A549 (cell line): ENCODE measurements at regions not wholly inside any gene's neighbourhood (a gene's known extent, or its start where the extent isn't known, plus 50 kb on each side); places are given as distances from the start of the nearest gene placed in this dataset.

Source experiments
- ATAC-seq, 2 experiments: fragments of 200-7000 bp in 1 of 2; fragments of >200 bp in 1 of 2; cut with Nextera tagmentation in 1 of 2; cut with Tn5 transposase in 1 of 2; 3 replicates each; pipeline versions ENCODE4 v1.8.0 to v1.9.1; 2018 to 2020; ENCODE audit warnings: mild to moderate bottlenecking in 1 of 2, moderate library complexity in 1 of 2
- CTCF ChIA-PET: fragments of 300-600 bp; sonication (Branson Sonifier 250); formaldehyde crosslinking; extraction: SDS; loops from one replicate; lab custom pipeline; 2021; ENCODE audit warnings: antibody characterized with exemption, inconsistent platforms; lab: Yijun Ruan, JAX
- POLR2A ChIA-PET: fragments of 350-600 bp; formaldehyde crosslinking; extraction: SDS; loops from one replicate; lab custom pipeline; 2021; ENCODE audit warnings: antibody characterized with exemption, inconsistent platforms; lab: Yijun Ruan, JAX
- DNase-seq, 2 experiments: peaks; one replicate each; pipeline versions ENCODE4 v3.0.0 to v3.0.0-alpha.2; 2011 to 2016; ENCODE audit warnings: low read depth in 1 of 2, low spot score in 1 of 2
- FAIRE-seq: peaks from 2 replicates; lab custom pipeline; 2011; peaks lifted over from hg19 to GRCh38; lab: Jason Lieb, UNC
- H3K27ac ChIP-seq, 2 experiments: fragments of >200 bp; sonication (Bioruptor Twin); formaldehyde crosslinking; 3 replicates each; pipeline ENCODE4 v1.5.1; 2016 to 2017
- H3K4me1 ChIP-seq: fragments of >200 bp; sonication (Bioruptor Twin); formaldehyde crosslinking; 3 replicates; pipeline ENCODE4 v1.6.1; 2016
- H3K4me2 ChIP-seq: fragments of >200 bp; sonication (Bioruptor Twin); formaldehyde crosslinking; 3 replicates; pipeline ENCODE4 v1.6.1; 2016
- H3K4me3 ChIP-seq: fragments of >200 bp; sonication (Bioruptor Twin); formaldehyde crosslinking; 3 replicates; pipeline ENCODE4 v1.5.1; 2016
- H3K9me3 ChIP-seq: fragments of >200 bp; sonication (Bioruptor Twin); formaldehyde crosslinking; 3 replicates; pipeline ENCODE4 v1.6.1; 2016
- CHD2 ChIP-seq: fragments of 150-350 bp; IDR thresholded peaks from 2 replicates; pipeline ENCODE4 v1.6.1; 2014; ENCODE audit warnings: low read length; ENCODE audit not compliant: partially characterized antibody
- ELK1 ChIP-seq: fragments of 150-350 bp; IDR thresholded peaks from 2 replicates; pipeline ENCODE4 v1.6.1; 2014; ENCODE audit warnings: low read depth, mild to moderate bottlenecking, low read length
- ESRRA ChIP-seq: fragments of 150-350 bp; IDR thresholded peaks from 2 replicates; pipeline ENCODE4 v1.6.1; 2014; ENCODE audit warnings: mild to moderate bottlenecking, low read length, borderline replicate concordance
- FOSB ChIP-seq: fragments of 250-450 bp; sonication (Bioruptor Pico); IDR thresholded peaks from 2 replicates; pipeline ENCODE4 v1.5.0; 2020; ENCODE audit warnings: mild to moderate bottlenecking, moderate library complexity
- HEYL ChIP-seq: fragments of 250-450 bp; sonication (Bioruptor Pico); IDR thresholded peaks from 2 replicates; pipeline ENCODE4 v1.8.0; 2021; ENCODE audit warnings: mild to moderate bottlenecking, moderate library complexity
- HOXA7 ChIP-seq: fragments of 250-450 bp; sonication (Bioruptor Pico); IDR thresholded peaks from 2 replicates; pipeline ENCODE4 v1.5.0; 2020; ENCODE audit warnings: mild to moderate bottlenecking, moderate library complexity
- HOXB13 ChIP-seq: fragments of 250-450 bp; sonication (Bioruptor Pico); IDR thresholded peaks from 2 replicates; pipeline ENCODE4 v1.5.0; 2020; ENCODE audit warnings: low read depth, mild to moderate bottlenecking, moderate library complexity
- HOXB5 ChIP-seq: fragments of 250-450 bp; sonication (Bioruptor Pico); IDR thresholded peaks from 2 replicates; pipeline ENCODE4 v1.5.0; 2020; ENCODE audit warnings: mild to moderate bottlenecking, moderate library complexity
- MAX ChIP-seq: IDR thresholded peaks from 2 replicates; pipeline ENCODE4 v1.6.1; 2012
- MAZ ChIP-seq: fragments of 150-350 bp; IDR thresholded peaks from 2 replicates; pipeline ENCODE4 v1.6.1; 2014; ENCODE audit warnings: antibody characterized with exemption, low read depth, low read length, borderline replicate concordance
- POLR2AphosphoS2 ChIP-seq: conservative IDR thresholded peaks from 2 replicates; pipeline ENCODE4 v1.6.1; 2012; ENCODE audit warnings: low read length, improper control_type of control experiment, inconsistent platforms
- RARB ChIP-seq: fragments of 250-450 bp; sonication (Bioruptor Pico); IDR thresholded peaks from 2 replicates; pipeline ENCODE4 v1.8.0; 2021; ENCODE audit warnings: mild to moderate bottlenecking, moderate library complexity
- RFX5 ChIP-seq: fragments of 450-650 bp; IDR thresholded peaks from 2 replicates; pipeline ENCODE4 v1.7.1; 2014; ENCODE audit warnings: antibody characterized with exemption, mild to moderate bottlenecking, moderate library complexity
- SMC3 ChIP-seq: fragments of >200 bp; sonication (Bioruptor Twin); formaldehyde crosslinking; IDR thresholded peaks from 3 replicates; pipeline ENCODE4 v1.6.1; 2018; ENCODE audit warnings: inconsistent platforms
- TFCP2L1 ChIP-seq: fragments of 250-450 bp; sonication (Bioruptor Pico); IDR thresholded peaks from 2 replicates; pipeline ENCODE4 v1.5.0; 2021; ENCODE audit warnings: mild to moderate bottlenecking
- TP53 ChIP-seq: fragments of 250-450 bp; sonication (Bioruptor Pico); IDR thresholded peaks from 2 replicates; pipeline ENCODE4 v1.5.0; 2021; ENCODE audit warnings: mild to moderate bottlenecking, moderate library complexity
- USF2 ChIP-seq: fragments of 450-650 bp; IDR thresholded peaks from 2 replicates; pipeline ENCODE4 v1.6.1; 2014; ENCODE audit warnings: antibody characterized with exemption
- ZNF302 ChIP-seq: fragments of 250-450 bp; sonication (Bioruptor Pico); IDR thresholded peaks from 2 replicates; pipeline ENCODE4 v1.9.0; 2021; ENCODE audit warnings: inconsistent platforms, mild to moderate bottlenecking, moderate library complexity
- WGBS: methylation state at CpG from one replicate; pipeline ENCODE4 v1.1.6; 2017; ENCODE audit errors: missing lambda C conversion rate; 5-methylcytosine and 5-hydroxymethylcytosine counted together
- TF ChIP-seq, protein P1 (sequence below): fragments of >200 bp; sonication (Bioruptor Twin); formaldehyde crosslinking; IDR thresholded peaks from 3 replicates; pipeline ENCODE4 v1.5.1; 2016
- TF ChIP-seq, protein P2 (sequence below): IDR thresholded peaks from 2 replicates; pipeline ENCODE4 v1.6.1; 2012
- TF ChIP-seq, protein P3 (sequence below): fragments of 250-450 bp; sonication (Bioruptor Pico); IDR thresholded peaks from 2 replicates; pipeline ENCODE4 v1.5.0; 2020; ENCODE audit warnings: low read depth, mild to moderate bottlenecking, moderate library complexity

- TF ChIP-seq ELK1: no peak
- TF ChIP-seq SMC3: no peak
- no peak for TF ChIP-seq RFX5
- TF ChIP-seq POLR2AphosphoS2: no peak
- TF ChIP-seq HOXB5 (CRISPR knock-in tag): no peak
- no peak for TF ChIP-seq HOXA7
- no peak for TF ChIP-seq FOSB (CRISPR knock-in tag)
- TF ChIP-seq, protein P1, sequence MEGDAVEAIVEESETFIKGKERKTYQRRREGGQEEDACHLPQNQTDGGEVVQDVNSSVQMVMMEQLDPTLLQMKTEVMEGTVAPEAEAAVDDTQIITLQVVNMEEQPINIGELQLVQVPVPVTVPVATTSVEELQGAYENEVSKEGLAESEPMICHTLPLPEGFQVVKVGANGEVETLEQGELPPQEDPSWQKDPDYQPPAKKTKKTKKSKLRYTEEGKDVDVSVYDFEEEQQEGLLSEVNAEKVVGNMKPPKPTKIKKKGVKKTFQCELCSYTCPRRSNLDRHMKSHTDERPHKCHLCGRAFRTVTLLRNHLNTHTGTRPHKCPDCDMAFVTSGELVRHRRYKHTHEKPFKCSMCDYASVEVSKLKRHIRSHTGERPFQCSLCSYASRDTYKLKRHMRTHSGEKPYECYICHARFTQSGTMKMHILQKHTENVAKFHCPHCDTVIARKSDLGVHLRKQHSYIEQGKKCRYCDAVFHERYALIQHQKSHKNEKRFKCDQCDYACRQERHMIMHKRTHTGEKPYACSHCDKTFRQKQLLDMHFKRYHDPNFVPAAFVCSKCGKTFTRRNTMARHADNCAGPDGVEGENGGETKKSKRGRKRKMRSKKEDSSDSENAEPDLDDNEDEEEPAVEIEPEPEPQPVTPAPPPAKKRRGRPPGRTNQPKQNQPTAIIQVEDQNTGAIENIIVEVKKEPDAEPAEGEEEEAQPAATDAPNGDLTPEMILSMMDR: no peak
- no peak for TF ChIP-seq ESRRA
- TF ChIP-seq, protein P2, sequence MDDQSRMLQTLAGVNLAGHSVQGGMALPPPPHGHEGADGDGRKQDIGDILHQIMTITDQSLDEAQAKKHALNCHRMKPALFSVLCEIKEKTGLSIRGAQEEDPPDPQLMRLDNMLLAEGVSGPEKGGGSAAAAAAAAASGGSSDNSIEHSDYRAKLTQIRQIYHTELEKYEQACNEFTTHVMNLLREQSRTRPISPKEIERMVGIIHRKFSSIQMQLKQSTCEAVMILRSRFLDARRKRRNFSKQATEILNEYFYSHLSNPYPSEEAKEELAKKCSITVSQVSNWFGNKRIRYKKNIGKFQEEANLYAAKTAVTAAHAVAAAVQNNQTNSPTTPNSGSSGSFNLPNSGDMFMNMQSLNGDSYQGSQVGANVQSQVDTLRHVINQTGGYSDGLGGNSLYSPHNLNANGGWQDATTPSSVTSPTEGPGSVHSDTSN: no peak
- no peak for TF ChIP-seq HOXB13 (CRISPR knock-in tag)
- no peak for TF ChIP-seq HEYL (CRISPR knock-in tag)
- no peak for TF ChIP-seq CHD2
- TF ChIP-seq TFCP2L1 (CRISPR knock-in tag): no peak
- no peak for TF ChIP-seq RARB (CRISPR knock-in tag)
- TF ChIP-seq USF2: no peak
- H3K4me1 ChIP-seq: no peaks in the 10 kb centered on the region
- no peak for FAIRE-seq
- H3K9me3 ChIP-seq: no peaks in the 10 kb centered on the region
- WGBS: 94% methylated on average over 3 of the region's 3 CpGs
- POLR2A ChIA-PET: no interaction called here
- H3K4me3 ChIP-seq: no peak overlapping the region
- H3K27ac ChIP-seq: no peak overlapping the region
- DNase-seq: no peak
- CTCF ChIA-PET: no interaction called here
- ATAC-seq: no peak
- H3K4me2 ChIP-seq: no peak overlapping the region
Observed at GRCh38 chr2:236798491-236798890, 228.9 kb downstream of the ACKR3 start.

- H3K9me3 ChIP-seq: no peaks in the 10 kb centered on the region
- H3K4me2 ChIP-seq: no peak overlapping the region
- H3K4me3 ChIP-seq: no peak overlapping the region
- no peak for DNase-seq
- no peak for FAIRE-seq
- WGBS: 69% methylated on average over 7 of the region's 7 CpGs
- CTCF ChIA-PET: no interaction called here
- TF ChIP-seq, protein P3, sequence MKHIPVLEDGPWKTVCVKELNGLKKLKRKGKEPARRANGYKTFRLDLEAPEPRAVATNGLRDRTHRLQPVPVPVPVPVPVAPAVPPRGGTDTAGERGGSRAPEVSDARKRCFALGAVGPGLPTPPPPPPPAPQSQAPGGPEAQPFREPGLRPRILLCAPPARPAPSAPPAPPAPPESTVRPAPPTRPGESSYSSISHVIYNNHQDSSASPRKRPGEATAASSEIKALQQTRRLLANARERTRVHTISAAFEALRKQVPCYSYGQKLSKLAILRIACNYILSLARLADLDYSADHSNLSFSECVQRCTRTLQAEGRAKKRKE (CRISPR knock-in tag): no peak
- TF ChIP-seq RARB (CRISPR knock-in tag) (no peak), MAZ (no peak), TP53 (CRISPR knock-in tag) (no peak), MAX (no peak), ZNF302 (CRISPR knock-in tag) (no peak)
- H3K27ac ChIP-seq: no peak overlapping the region
- no peak for ATAC-seq
- POLR2A ChIA-PET: no interaction called here
- H3K4me1 ChIP-seq: no peaks in the 10 kb centered on the region
Observed at GRCh38 chr2:236799391-236800026, 229.9 kb downstream of the ACKR3 start.
